ENCODE measurements at regions not wholly inside any gene's neighbourhood (a gene's known extent, or its start where the extent isn't known, plus 50 kb on each side); places are given as distances from the start of the nearest gene placed in this dataset.

GRCh38 chr6:105537981-105538578, 135.2 kb upstream of the PREP start:
- no peak for TF ChIP-seq TAF1 (IDR thresholded peaks at IDR 0.05; ENCODE audit: low read depth, low read length)
- no peak for TF ChIP-seq POLR2A (IDR thresholded peaks at IDR 0.05; ENCODE audit: low read depth, low read length)

All from GM12891 (cell line).